NT2/D1 (cell line): ENCODE measurements at regions not wholly inside any gene's neighbourhood (a gene's known extent, or its start where the extent isn't known, plus 50 kb on each side); places are given as distances from the start of the nearest gene placed in this dataset.

Experiments used
- SUZ12 ChIP-seq: IDR thresholded peaks from 2 replicates; pipeline ENCODE4 v1.6.1; 2011; ENCODE audit not compliant: insufficient read length, insufficient read depth; ENCODE audit errors: extremely low read depth
- YY1 ChIP-seq: IDR thresholded peaks from 2 replicates; pipeline ENCODE4 v1.6.1; 2011; ENCODE audit not compliant: insufficient read length, insufficient read depth
- ZNF274 ChIP-seq: IDR thresholded peaks from 2 replicates; pipeline ENCODE4 v1.6.1; 2011; ENCODE audit warnings: mild to moderate bottlenecking, low read depth, low read length

DNA sequence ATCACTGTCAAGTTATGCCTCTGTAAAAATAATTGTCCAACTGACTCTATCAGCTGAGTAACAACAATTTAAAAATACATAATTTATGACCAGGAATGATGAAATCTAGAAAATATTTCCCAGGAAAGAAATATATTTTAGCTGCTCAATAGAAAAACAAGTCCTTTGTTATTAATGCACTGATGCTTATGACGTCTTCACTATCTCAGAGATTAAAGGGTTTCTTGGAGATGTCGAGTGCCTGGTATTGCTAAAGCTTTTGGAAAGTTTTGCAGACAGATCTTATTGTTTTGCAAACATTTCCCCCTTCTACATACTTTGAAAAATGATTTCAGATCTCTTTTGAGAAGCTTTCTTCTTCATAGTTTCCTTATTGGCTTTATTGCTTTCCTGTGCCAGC is 154.6 kb upstream of the RPS6KA3 start:
- TF ChIP-seq ZNF274, result no peak
- no peak for TF ChIP-seq YY1
- no peak for TF ChIP-seq SUZ12
